HG02763 (cell line): ENCODE measurements at regions not wholly inside any gene's neighbourhood (a gene's known extent, or its start where the extent isn't known, plus 50 kb on each side); places are given as distances from the start of the nearest gene placed in this dataset.
A peak's percentile ranks its signal among the peaks of the same experiment; 100 is the strongest.

Source experiments
- ATAC-seq: cut with Tn5 transposase; IDR thresholded peaks from one replicate; pipeline ENCODE4 v1.9.1; 2021; ENCODE audit warnings: mild to moderate bottlenecking, moderate library complexity; ENCODE audit not compliant: unreplicated experiment

GRCh38 chr7:37504801-37505200 is 56.1 kb upstream of the ELMO1 start:
- no peak for ATAC-seq

GRCh38 chr7:37505750-37506353 is 57.2 kb upstream of the ELMO1 start:
- no peak for ATAC-seq

- no peak for ATAC-seq
These were observed 59.5 kb upstream of the ELMO1 start for GRCh38 chr7:37508118-37508517.

GRCh38 chr7:37510043-37510634 is 61.5 kb upstream of the ELMO1 start:
- ATAC-seq: no peak

- no peak for ATAC-seq
These were observed 63.3 kb upstream of the ELMO1 start for GRCh38 chr7:37511915-37512314.

- ATAC-seq: no peak
These were observed 65.8 kb upstream of the ELMO1 start for GRCh38 chr7:37514497-37514896.

GRCh38 chr7:37516664-37517063 is 68.0 kb upstream of the ELMO1 start:
- no peak for ATAC-seq

- ATAC-seq: no peak
These were observed 69.6 kb upstream of the ELMO1 start for GRCh38 chr7:37518266-37518665.

GRCh38 chr7:37524056-37524455 is 75.4 kb upstream of the ELMO1 start:
- ATAC-seq: no peak

- ATAC-seq: no peak
These were observed 76.1 kb upstream of the ELMO1 start for GRCh38 chr7:37524797-37525196.

- ATAC-seq: no peak
These were observed 78.0 kb upstream of the ELMO1 start for GRCh38 chr7:37526623-37527022.

- ATAC-seq: no peak
These were observed 78.4 kb upstream of the ELMO1 start for GRCh38 chr7:37527109-37527508.

- no peak for ATAC-seq
These were observed 82.6 kb upstream of the ELMO1 start for GRCh38 chr7:37531225-37531624.

- ATAC-seq: no peak
These were observed 84.0 kb upstream of the ELMO1 start for GRCh38 chr7:37532636-37533035.

GRCh38 chr7:37534893-37535610 is 86.4 kb upstream of the ELMO1 start:
- no peak for ATAC-seq

GRCh38 chr7:37535841-37536240 is 87.2 kb upstream of the ELMO1 start:
- ATAC-seq: no peak

GRCh38 chr7:37536706-37537105 is 88.0 kb upstream of the ELMO1 start:
- ATAC-seq: no peak

- ATAC-seq: no peak
These were observed 88.8 kb upstream of the ELMO1 start for GRCh38 chr7:37537439-37537838.

- ATAC-seq: no peak
These were observed 90.3 kb upstream of the ELMO1 start for GRCh38 chr7:37538945-37539344.

GRCh38 chr7:37540917-37541316 is 92.3 kb upstream of the ELMO1 start:
- no peak for ATAC-seq

GRCh38 chr7:37541810-37542443 is 93.3 kb upstream of the ELMO1 start:
- peak; percentile 91 for ATAC-seq
